ENCODE measurements at regions not wholly inside any gene's neighbourhood (a gene's known extent, or its start where the extent isn't known, plus 50 kb on each side); places are given as distances from the start of the nearest gene placed in this dataset.

- TF ChIP-seq, protein P1, sequence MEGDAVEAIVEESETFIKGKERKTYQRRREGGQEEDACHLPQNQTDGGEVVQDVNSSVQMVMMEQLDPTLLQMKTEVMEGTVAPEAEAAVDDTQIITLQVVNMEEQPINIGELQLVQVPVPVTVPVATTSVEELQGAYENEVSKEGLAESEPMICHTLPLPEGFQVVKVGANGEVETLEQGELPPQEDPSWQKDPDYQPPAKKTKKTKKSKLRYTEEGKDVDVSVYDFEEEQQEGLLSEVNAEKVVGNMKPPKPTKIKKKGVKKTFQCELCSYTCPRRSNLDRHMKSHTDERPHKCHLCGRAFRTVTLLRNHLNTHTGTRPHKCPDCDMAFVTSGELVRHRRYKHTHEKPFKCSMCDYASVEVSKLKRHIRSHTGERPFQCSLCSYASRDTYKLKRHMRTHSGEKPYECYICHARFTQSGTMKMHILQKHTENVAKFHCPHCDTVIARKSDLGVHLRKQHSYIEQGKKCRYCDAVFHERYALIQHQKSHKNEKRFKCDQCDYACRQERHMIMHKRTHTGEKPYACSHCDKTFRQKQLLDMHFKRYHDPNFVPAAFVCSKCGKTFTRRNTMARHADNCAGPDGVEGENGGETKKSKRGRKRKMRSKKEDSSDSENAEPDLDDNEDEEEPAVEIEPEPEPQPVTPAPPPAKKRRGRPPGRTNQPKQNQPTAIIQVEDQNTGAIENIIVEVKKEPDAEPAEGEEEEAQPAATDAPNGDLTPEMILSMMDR (IDR thresholded peaks at IDR 0.05) = no peak
- TF ChIP-seq POLR2A (IDR thresholded peaks at IDR 0.05) = no peak
Measured at GRCh38 chr4:120299631-120300030, 233.0 kb upstream of the MAD2L1 start.
